Esophagus squamous epithelium (tissue), 4 donors: ENCODE measurements at regions not wholly inside any gene's neighbourhood (a gene's known extent, or its start where the extent isn't known, plus 50 kb on each side); places are given as distances from the start of the nearest gene placed in this dataset.

Experiments used
- POLR2A ChIP-seq, 4 donors: fragments of 450-650 bp; IDR thresholded peaks; one replicate each; pipeline ENCODE4 v1.6.1; 2017; ENCODE audit warnings: antibody characterized with exemption in 4 of 4, mild to moderate bottlenecking in 4 of 4, moderate library complexity in 3 of 4
- TF ChIP-seq, protein P1 (sequence below), 6 experiments: fragments of 450-650 bp in 4 of 6; fragments of 200-600 bp in 2 of 6; sonication (generic) in 2 of 6; IDR thresholded peaks; one replicate each; pipeline ENCODE4 v1.5.1; 2016 to 2019; ENCODE audit warnings: antibody characterized with exemption in 6 of 6, mild to moderate bottlenecking in 4 of 6, moderate library complexity in 4 of 6

DNA sequence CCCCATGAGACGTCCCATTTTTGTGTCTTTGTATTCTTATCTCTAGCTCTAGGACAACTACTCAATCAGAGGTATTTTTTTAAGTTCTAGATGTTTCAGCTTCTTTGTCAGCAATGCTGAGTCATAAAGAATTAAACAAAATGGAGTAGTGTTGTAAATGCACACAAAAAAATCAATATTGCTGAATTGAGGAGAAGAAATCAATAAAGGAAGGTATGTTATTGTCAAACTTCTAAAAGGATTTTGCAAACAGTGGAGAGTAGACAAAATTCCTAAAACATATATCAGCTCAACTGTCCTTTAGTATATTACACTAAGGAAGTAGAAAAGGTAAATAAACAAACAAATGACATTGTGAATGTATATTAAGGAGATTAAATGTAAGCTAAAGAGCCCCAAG is 726.1 kb upstream of the NRXN1 start:
- TF ChIP-seq, protein P1, sequence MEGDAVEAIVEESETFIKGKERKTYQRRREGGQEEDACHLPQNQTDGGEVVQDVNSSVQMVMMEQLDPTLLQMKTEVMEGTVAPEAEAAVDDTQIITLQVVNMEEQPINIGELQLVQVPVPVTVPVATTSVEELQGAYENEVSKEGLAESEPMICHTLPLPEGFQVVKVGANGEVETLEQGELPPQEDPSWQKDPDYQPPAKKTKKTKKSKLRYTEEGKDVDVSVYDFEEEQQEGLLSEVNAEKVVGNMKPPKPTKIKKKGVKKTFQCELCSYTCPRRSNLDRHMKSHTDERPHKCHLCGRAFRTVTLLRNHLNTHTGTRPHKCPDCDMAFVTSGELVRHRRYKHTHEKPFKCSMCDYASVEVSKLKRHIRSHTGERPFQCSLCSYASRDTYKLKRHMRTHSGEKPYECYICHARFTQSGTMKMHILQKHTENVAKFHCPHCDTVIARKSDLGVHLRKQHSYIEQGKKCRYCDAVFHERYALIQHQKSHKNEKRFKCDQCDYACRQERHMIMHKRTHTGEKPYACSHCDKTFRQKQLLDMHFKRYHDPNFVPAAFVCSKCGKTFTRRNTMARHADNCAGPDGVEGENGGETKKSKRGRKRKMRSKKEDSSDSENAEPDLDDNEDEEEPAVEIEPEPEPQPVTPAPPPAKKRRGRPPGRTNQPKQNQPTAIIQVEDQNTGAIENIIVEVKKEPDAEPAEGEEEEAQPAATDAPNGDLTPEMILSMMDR (IDR thresholded peaks at IDR 0.05): no peak
- TF ChIP-seq POLR2A (IDR thresholded peaks at IDR 0.05): no peak
